PC-9 (cell line): ENCODE measurements at regions not wholly inside any gene's neighbourhood (a gene's known extent, or its start where the extent isn't known, plus 50 kb on each side); places are given as distances from the start of the nearest gene placed in this dataset.

ENCODE experiments used
- EZH2 ChIP-seq: fragments of 200-600 bp; sonication (generic); IDR thresholded peaks from 2 replicates; pipeline ENCODE4 v1.8.0; 2017; ENCODE audit warnings: antibody characterized with exemption, low read depth
- TF ChIP-seq, protein P1 (sequence below): fragments of 200-600 bp; sonication (generic); conservative IDR thresholded peaks from 2 replicates; pipeline ENCODE4 v1.6.1; 2017; ENCODE audit warnings: mixed run types, antibody characterized with exemption, mild to moderate bottlenecking, moderate library complexity

DNA sequence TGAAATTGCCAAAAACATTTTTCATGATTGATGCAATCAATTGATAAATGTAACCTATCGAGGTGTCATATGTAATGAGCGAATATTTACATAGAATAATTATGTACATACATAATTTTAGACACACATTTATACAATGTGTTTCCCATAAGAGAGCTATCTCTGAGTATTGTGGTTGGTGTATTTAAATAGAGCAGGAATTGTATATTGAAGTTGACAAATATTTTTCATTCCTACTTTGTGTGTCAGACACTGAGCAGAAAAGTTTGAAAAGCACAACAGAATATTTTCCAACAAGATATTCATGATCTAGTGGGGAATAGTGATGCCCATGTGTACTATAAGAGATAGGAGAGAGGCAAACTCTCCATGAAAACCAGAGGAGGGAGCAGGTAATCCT, 295.2 kb downstream of the ANKRD50 start:
- TF ChIP-seq, protein P1, sequence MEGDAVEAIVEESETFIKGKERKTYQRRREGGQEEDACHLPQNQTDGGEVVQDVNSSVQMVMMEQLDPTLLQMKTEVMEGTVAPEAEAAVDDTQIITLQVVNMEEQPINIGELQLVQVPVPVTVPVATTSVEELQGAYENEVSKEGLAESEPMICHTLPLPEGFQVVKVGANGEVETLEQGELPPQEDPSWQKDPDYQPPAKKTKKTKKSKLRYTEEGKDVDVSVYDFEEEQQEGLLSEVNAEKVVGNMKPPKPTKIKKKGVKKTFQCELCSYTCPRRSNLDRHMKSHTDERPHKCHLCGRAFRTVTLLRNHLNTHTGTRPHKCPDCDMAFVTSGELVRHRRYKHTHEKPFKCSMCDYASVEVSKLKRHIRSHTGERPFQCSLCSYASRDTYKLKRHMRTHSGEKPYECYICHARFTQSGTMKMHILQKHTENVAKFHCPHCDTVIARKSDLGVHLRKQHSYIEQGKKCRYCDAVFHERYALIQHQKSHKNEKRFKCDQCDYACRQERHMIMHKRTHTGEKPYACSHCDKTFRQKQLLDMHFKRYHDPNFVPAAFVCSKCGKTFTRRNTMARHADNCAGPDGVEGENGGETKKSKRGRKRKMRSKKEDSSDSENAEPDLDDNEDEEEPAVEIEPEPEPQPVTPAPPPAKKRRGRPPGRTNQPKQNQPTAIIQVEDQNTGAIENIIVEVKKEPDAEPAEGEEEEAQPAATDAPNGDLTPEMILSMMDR: no peak
- no peak for TF ChIP-seq EZH2
